ENCODE measurements at regions not wholly inside any gene's neighbourhood (a gene's known extent, or its start where the extent isn't known, plus 50 kb on each side); places are given as distances from the start of the nearest gene placed in this dataset.

GRCh38 chr10:43754569-43755260 is 106.0 kb upstream of the ZNF32 start:
- Histone ChIP-seq H3K27ac (no peak overlapping the region), H3K9me3 (ENCODE audit: insufficient read depth, low read depth) (no peaks in the 10 kb centered on the region), H3K79me2 (ENCODE audit: low read depth) (no peaks in the 10 kb centered on the region), H3K4me2 (no peak overlapping the region), H2AFZ (no peak overlapping the region; the same call in 1 of the 2 replicates), H4K20me1 (ENCODE audit: insufficient read depth) (no peaks in the 10 kb centered on the region), H3K36me3 (ENCODE audit: low read depth) (no peaks in the 10 kb centered on the region), H3K4me1 (replicated peaks; ENCODE audit: insufficient read depth) (no peaks in the 10 kb centered on the region), H3F3A (ENCODE audit: insufficient read depth, low read depth) (no peaks in the 10 kb centered on the region), H3K27me3 (ENCODE audit: insufficient read depth, low read depth) (peaks cover 63% of the 10 kb centered on the region), H3K9me2 (ENCODE audit: insufficient read depth) (no peaks in the 10 kb centered on the region), H3K4me3 (no peak overlapping the region)
- POLR2A ChIA-PET (ENCODE audit: unreplicated experiment) = no interaction called here
- no TSS peak for BruUV-seq (replicated peaks)
- intact Hi-C loops (cut with micrococcal nuclease; ENCODE audit: unreplicated experiment) = no loop called here
- CTCF ChIA-PET = interaction anchor here (0.6 kb wide), 1 partner anchor 1085 kb away, joined by 4 read pairs; no protein-coding TSS in a partner anchor
- no peak for DNase-seq
- TF ChIP-seq EZH2 (IDR thresholded peaks at IDR 0.05; ENCODE audit: low read depth) = no peak
- TF ChIP-seq CTCF (conservative IDR thresholded peaks at IDR 0.05) = no peak

- CTCF ChIA-PET = interaction anchor here (0.6 kb wide), 1 partner anchor 1086 kb away, joined by 4 read pairs; no protein-coding TSS in a partner anchor
- intact Hi-C loops (cut with micrococcal nuclease; ENCODE audit: unreplicated experiment) = no loop called here
- Histone ChIP-seq H3K79me2 (ENCODE audit: low read depth) (no peaks in the 10 kb centered on the region), H3K4me3 (no peak overlapping the region), H3K9me2 (ENCODE audit: insufficient read depth) (no peaks in the 10 kb centered on the region), H3K9me3 (ENCODE audit: insufficient read depth, low read depth) (no peaks in the 10 kb centered on the region), H2AFZ (no peak overlapping the region), H3F3A (ENCODE audit: insufficient read depth, low read depth) (no peaks in the 10 kb centered on the region), H3K27me3 (ENCODE audit: insufficient read depth, low read depth) (peaks cover 70% of the 10 kb centered on the region), H4K20me1 (ENCODE audit: insufficient read depth) (no peaks in the 10 kb centered on the region), H3K27ac (no peak overlapping the region), H3K4me2 (no peak overlapping the region), H3K36me3 (ENCODE audit: low read depth) (no peaks in the 10 kb centered on the region), H3K4me1 (replicated peaks; ENCODE audit: insufficient read depth) (no peaks in the 10 kb centered on the region)
- no TSS peak for BruUV-seq (replicated peaks)
- TF ChIP-seq CTCF (conservative IDR thresholded peaks at IDR 0.05) (no peak), EZH2 (IDR thresholded peaks at IDR 0.05; ENCODE audit: low read depth) (no peak)
- DNase-seq = no peak
- POLR2A ChIA-PET (ENCODE audit: unreplicated experiment) = no interaction called here
These were observed 104.8 kb upstream of the ZNF32 start for GRCh38 chr10:43753397-43754061.

DNA sequence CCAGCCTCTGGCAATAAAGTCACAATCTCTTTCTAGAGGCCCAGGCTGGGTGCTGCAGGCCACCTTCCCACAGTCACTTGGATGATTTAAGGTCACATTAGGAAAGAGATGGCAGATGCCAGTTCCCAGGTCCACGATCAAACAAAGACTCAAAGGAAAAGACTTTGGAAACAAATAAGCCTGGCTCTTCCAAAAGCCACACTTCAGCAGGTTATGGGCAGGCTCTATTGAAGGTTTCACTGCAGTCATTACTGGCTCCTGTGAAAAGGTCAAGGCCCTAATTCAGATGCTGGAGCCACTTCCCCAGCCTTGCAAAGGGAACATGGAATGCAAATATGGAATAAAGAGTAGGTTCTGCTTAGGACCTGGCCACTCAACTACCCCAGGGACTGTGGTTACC is 104.0 kb upstream of the ZNF32 start:
- TF ChIP-seq CTCF (conservative IDR thresholded peaks at IDR 0.05) (no peak), EZH2 (IDR thresholded peaks at IDR 0.05; ENCODE audit: low read depth) (no peak)
- no peak overlapping the region for H3K27ac ChIP-seq
- H3K9me2 ChIP-seq (ENCODE audit: insufficient read depth) = no peaks in the 10 kb centered on the region
- H3F3A ChIP-seq (ENCODE audit: insufficient read depth, low read depth) = no peaks in the 10 kb centered on the region
- no peaks in the 10 kb centered on the region for H3K36me3 ChIP-seq (ENCODE audit: low read depth)
- no peak overlapping the region for H3K4me2 ChIP-seq
- H2AFZ ChIP-seq = no peak overlapping the region
- POLR2A ChIA-PET (ENCODE audit: unreplicated experiment) = no interaction called here
- no peaks in the 10 kb centered on the region for H3K4me1 ChIP-seq (replicated peaks; ENCODE audit: insufficient read depth)
- H3K9me3 ChIP-seq (ENCODE audit: insufficient read depth, low read depth) = no peaks in the 10 kb centered on the region
- no peaks in the 10 kb centered on the region for H3K79me2 ChIP-seq (ENCODE audit: low read depth)
- CTCF ChIA-PET = no interaction called here
- H4K20me1 ChIP-seq (ENCODE audit: insufficient read depth) = no peaks in the 10 kb centered on the region
- intact Hi-C loops (cut with micrococcal nuclease; ENCODE audit: unreplicated experiment) = no loop called here
- H3K4me3 ChIP-seq = no peak overlapping the region
- BruUV-seq (replicated peaks) = no TSS peak
- peaks cover 76% of the 10 kb centered on the region for H3K27me3 ChIP-seq (ENCODE audit: insufficient read depth, low read depth)
- no peak for DNase-seq

All from PC-9 (cell line).